ENCODE measurements at regions not wholly inside any gene's neighbourhood (a gene's known extent, or its start where the extent isn't known, plus 50 kb on each side); places are given as distances from the start of the nearest gene placed in this dataset.

DNA sequence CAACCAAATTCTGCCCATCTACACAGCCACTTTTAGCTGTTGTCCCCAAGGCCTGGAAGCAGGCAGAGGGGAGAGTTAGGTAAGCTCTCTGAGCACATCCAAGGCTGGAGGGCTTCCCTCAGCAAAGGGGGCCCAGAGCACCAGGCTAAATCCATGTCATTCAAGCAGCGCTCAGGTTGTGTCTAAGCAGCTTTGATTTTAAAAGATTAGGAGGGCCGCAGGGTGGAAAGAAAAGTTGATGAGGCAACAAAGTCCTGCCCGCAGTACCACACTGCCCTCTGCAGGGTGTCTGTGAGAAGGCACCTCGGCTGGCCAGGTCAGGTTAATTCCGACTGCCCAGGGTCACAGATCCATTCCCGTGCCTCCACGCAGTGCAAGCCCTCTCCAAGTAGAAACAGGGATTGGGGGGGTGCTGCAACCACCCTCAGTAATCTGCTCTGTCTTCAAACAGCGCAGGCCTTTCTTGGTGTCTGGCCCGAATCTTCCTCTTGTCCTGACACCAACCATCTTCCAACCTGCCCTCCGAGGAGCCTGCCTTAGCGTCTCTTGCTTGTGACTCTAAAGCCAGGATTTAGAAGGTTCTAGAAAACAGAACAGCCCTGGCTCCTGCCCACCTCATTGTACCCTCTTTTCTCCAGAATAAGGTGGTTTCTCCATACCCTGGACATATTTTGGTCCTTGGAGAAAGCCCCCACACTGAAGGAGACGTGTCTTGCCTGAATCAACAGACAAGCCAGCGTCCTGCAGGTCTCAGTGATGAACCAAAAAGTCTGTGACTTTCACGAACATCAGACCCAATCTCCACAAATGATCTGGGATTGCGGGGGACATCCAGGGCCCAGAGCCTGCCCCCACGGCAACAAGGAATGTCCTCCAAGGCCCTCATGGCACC is 289.2 kb downstream of the TNS1 start:
- no peak overlapping the region for H2AFZ ChIP-seq (ENCODE audit: low read length)
- H3K36me3 ChIP-seq (replicated peaks in 1 of 2; ENCODE audit: control insufficient read depth in 1 of 2, insufficient read depth in 2 of 2, low read length in 2 of 2): no peaks in the 10 kb centered on the region
- CTCF ChIA-PET (ENCODE audit: low intra/inter-chr PET ratio, low total read pairs): interaction anchor here (1.1 to 2.0 kb wide), 5 partner anchors 63 to 1031 kb away, joined by 3 to 9 read pairs (median 7); no protein-coding TSS in a partner anchor
- POLR2A ChIA-PET: no interaction called here
- ATAC-seq: peak; percentile 89
- no peak overlapping the region for H3K27ac ChIP-seq (ENCODE audit: extremely low read length, insufficient read depth, low read length)
- FAIRE-seq: peak; percentile 92
- peaks cover 2 to 41% of the 10 kb centered on the region in 2 experiments; a peak in 3 of 5 replicates for H3K27me3 ChIP-seq (ENCODE audit: control insufficient read depth in 1 of 2, insufficient read depth in 2 of 2, low read length in 2 of 2)
- DNase-seq (ENCODE audit: low spot score): peak; percentile 55
- H4K20me1 ChIP-seq (ENCODE audit: insufficient read depth, low read length): peaks cover 9% of the 10 kb centered on the region; the same call in 1 of the 2 replicates
- H3K9me3 ChIP-seq (ENCODE audit: low read length): no peaks in the 10 kb centered on the region
- no peak overlapping the region for H3K4me3 ChIP-seq (replicated peaks in 1 of 3; ENCODE audit: insufficient read depth in 1 of 3, low read depth in 2 of 3, low read length in 3 of 3)
- 18% methylated on average over 16 of the region's 16 CpGs for WGBS (ENCODE audit: low lambda C conversion rate)
- no peak overlapping the region for H3K9ac ChIP-seq (ENCODE audit: insufficient read depth, low read depth, low read length)
- H3K79me2 ChIP-seq (ENCODE audit: insufficient read depth, low read length): no peaks in the 10 kb centered on the region
- in situ Hi-C loops (cut with HindIII; ENCODE audit: extremely low pct_ligation_motif_present, low pct_unique_long_range_greater_than_20kb) (loop anchor here (5.0 kb wide), 1 partner anchor 1021 kb away; no protein-coding TSS in a partner anchor), intact Hi-C loops (cut with micrococcal nuclease; ENCODE audit: unreplicated experiment) (loop anchor here (1.0 to 10.0 kb wide), 6 partner anchors 63 to 1031 kb away; partner anchors contain the start of gene IGFBP5)
- no peaks in the 10 kb centered on the region for H3K4me1 ChIP-seq (ENCODE audit: insufficient read depth, low read length)
- no TSS peak for BruUV-seq (replicated peaks)
- H3K4me2 ChIP-seq (ENCODE audit: low read depth, low read length): no peak overlapping the region
- TF ChIP-seq CEBPG (CRISPR knock-in tag; IDR thresholded peaks at IDR 0.05) (peak; percentile 81), SIX4 (CRISPR knock-in tag; IDR thresholded peaks at IDR 0.05) (no peak), ZC3H13 (CRISPR knock-in tag; IDR thresholded peaks at IDR 0.05) (no peak), SP5 (CRISPR knock-in tag; IDR thresholded peaks at IDR 0.05; ENCODE audit: borderline replicate concordance, low read depth) (no peak), RFXANK (CRISPR knock-in tag; IDR thresholded peaks at IDR 0.05) (no peak), MATR3 (CRISPR knock-in tag; IDR thresholded peaks at IDR 0.05) (no peak), ZNF644 (CRISPR knock-in tag; IDR thresholded peaks at IDR 0.05; ENCODE audit: low read depth) (no peak), ZSCAN21 (CRISPR knock-in tag; IDR thresholded peaks at IDR 0.05; ENCODE audit: borderline replicate concordance) (no peak), ZNF839 (CRISPR knock-in tag; IDR thresholded peaks at IDR 0.05; ENCODE audit: borderline replicate concordance) (no peak), WIZ (CRISPR knock-in tag; IDR thresholded peaks at IDR 0.05) (no peak), LCORL (IDR thresholded peaks at IDR 0.05) (no peak), LCORL (CRISPR knock-in tag; IDR thresholded peaks at IDR 0.05) (no peak), ZNF331 (CRISPR knock-in tag; IDR thresholded peaks at IDR 0.05) (no peak), ZNF256 (CRISPR knock-in tag; conservative IDR thresholded peaks at IDR 0.05) (0 out of 2 replicates have a peak, but pooled peaks have one; percentile 31), BRCA1 (CRISPR knock-in tag; IDR thresholded peaks at IDR 0.05) (0 out of 2 replicates have a peak, but pooled peaks have one; percentile 43), MAFK (conservative IDR thresholded peaks at IDR 0.05 in 1 of 2, IDR thresholded peaks at IDR 0.05 in 1 of 2; ENCODE audit: low read length in 2 of 2) (peak; percentile 3 to 34; a peak in 2 of 4 replicates)
- TF ChIP-seq, protein P1, sequence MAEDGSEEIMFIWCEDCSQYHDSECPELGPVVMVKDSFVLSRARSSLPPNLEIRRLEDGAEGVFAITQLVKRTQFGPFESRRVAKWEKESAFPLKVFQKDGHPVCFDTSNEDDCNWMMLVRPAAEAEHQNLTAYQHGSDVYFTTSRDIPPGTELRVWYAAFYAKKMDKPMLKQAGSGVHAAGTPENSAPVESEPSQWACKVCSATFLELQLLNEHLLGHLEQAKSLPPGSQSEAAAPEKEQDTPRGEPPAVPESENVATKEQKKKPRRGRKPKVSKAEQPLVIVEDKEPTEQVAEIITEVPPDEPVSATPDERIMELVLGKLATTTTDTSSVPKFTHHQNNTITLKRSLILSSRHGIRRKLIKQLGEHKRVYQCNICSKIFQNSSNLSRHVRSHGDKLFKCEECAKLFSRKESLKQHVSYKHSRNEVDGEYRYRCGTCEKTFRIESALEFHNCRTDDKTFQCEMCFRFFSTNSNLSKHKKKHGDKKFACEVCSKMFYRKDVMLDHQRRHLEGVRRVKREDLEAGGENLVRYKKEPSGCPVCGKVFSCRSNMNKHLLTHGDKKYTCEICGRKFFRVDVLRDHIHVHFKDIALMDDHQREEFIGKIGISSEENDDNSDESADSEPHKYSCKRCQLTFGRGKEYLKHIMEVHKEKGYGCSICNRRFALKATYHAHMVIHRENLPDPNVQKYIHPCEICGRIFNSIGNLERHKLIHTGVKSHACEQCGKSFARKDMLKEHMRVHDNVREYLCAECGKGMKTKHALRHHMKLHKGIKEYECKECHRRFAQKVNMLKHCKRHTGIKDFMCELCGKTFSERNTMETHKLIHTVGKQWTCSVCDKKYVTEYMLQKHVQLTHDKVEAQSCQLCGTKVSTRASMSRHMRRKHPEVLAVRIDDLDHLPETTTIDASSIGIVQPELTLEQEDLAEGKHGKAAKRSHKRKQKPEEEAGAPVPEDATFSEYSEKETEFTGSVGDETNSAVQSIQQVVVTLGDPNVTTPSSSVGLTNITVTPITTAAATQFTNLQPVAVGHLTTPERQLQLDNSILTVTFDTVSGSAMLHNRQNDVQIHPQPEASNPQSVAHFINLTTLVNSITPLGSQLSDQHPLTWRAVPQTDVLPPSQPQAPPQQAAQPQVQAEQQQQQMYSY (CRISPR knock-in tag; IDR thresholded peaks at IDR 0.05): peak; percentile 28; the same call in 1 of the 2 replicates
- TF ChIP-seq, protein P2, sequence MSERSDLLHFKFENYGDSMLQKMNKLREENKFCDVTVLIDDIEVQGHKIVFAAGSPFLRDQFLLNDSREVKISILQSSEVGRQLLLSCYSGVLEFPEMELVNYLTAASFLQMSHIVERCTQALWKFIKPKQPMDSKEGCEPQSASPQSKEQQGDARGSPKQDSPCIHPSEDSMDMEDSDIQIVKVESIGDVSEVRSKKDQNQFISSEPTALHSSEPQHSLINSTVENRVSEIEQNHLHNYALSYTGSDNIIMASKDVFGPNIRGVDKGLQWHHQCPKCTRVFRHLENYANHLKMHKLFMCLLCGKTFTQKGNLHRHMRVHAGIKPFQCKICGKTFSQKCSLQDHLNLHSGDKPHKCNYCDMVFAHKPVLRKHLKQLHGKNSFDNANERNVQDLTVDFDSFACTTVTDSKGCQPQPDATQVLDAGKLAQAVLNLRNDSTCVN (CRISPR knock-in tag; IDR thresholded peaks at IDR 0.05; ENCODE audit: borderline replicate concordance): 0 out of 2 replicates have a peak, but pooled peaks have one; percentile 56
- TF ChIP-seq, protein P3, sequence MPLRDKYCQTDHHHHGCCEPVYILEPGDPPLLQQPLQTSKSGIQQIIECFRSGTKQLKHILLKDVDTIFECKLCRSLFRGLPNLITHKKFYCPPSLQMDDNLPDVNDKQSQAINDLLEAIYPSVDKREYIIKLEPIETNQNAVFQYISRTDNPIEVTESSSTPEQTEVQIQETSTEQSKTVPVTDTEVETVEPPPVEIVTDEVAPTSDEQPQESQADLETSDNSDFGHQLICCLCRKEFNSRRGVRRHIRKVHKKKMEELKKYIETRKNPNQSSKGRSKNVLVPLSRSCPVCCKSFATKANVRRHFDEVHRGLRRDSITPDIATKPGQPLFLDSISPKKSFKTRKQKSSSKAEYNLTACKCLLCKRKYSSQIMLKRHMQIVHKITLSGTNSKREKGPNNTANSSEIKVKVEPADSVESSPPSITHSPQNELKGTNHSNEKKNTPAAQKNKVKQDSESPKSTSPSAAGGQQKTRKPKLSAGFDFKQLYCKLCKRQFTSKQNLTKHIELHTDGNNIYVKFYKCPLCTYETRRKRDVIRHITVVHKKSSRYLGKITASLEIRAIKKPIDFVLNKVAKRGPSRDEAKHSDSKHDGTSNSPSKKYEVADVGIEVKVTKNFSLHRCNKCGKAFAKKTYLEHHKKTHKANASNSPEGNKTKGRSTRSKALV (CRISPR knock-in tag; IDR thresholded peaks at IDR 0.05): 0 out of 2 replicates have a peak, but pooled peaks have one; percentile 38
